GM21619 (cell line): ENCODE measurements at regions not wholly inside any gene's neighbourhood (a gene's known extent, or its start where the extent isn't known, plus 50 kb on each side); places are given as distances from the start of the nearest gene placed in this dataset.
A peak's percentile ranks its signal among the peaks of the same experiment; 100 is the strongest.
"Not testable (repeated sequence)": the region's sequence is repeated elsewhere in the genome, so short reads cannot be mapped to it uniquely, and the experiment has no call there.

ENCODE experiments used
- ATAC-seq: cut with Tn5 transposase; IDR thresholded peaks from one replicate; pipeline ENCODE4 v1.9.1; 2021; ENCODE audit not compliant: unreplicated experiment

- no peak for ATAC-seq
Observed at GRCh38 chr16:77488652-77489051, 53.8 kb upstream of the ADAMTS18 start.

- no peak for ATAC-seq
Observed at GRCh38 chr16:77491091-77491490, 56.3 kb upstream of the ADAMTS18 start.

DNA sequence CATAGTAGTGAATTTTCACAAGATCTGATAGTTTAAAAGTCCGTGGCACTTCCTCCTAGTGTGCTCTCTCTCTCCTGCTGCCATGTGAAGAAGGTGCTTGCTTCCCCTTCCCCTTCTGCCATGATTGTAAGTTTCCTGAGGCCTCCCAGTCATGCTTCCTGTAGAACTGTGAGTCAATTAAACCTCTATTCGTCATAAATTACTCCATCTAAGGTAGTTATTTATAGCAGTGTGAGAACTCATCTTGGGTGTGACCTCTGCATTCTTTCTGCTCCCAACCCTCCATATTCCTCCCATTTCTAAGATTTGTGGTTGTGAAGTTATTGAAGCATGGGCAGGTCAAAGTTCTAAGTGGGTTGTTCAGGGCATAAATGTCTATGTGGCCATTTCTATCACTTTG, 62.1 kb upstream of the ADAMTS18 start:
- no peak for ATAC-seq

GRCh38 chr16:77499373-77500285, 64.8 kb upstream of the ADAMTS18 start:
- no peak for ATAC-seq

DNA sequence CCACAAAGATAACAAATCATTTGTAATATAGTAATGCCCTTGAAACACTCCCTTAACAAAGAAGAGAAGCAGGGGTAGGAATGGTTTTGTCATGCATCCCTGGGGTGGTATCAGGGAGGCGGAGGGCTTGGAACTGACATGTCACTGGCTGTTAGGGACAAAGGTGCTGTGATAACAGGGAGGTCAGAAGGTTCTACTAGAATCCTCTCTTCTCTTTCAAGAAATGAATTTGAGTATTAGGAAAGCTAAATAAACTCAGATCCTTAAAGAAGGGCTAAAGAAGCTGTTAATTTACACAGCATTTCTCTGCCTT, 65.4 kb upstream of the ADAMTS18 start:
- no peak for ATAC-seq

GRCh38 chr16:77500934-77501664, 66.3 kb upstream of the ADAMTS18 start:
- no peak for ATAC-seq

DNA sequence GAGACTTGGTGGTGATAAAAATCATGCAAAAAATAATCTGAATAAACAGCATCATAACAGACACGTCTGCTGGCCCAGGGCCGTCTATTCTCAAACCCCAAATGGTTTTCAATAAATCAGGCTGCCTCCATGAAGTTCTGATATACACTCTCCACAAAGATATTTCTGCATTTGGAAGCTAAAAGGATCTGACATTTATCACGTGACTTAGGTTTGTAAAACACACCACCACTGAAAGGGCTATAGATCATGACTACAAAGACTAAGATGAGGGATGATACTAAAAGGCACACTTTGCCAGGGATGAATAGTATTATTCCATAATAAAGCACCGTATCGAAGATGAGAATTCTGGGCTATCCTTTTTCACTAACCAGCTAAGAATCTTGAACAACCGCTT, 67.6 kb upstream of the ADAMTS18 start:
- ATAC-seq: no peak

DNA sequence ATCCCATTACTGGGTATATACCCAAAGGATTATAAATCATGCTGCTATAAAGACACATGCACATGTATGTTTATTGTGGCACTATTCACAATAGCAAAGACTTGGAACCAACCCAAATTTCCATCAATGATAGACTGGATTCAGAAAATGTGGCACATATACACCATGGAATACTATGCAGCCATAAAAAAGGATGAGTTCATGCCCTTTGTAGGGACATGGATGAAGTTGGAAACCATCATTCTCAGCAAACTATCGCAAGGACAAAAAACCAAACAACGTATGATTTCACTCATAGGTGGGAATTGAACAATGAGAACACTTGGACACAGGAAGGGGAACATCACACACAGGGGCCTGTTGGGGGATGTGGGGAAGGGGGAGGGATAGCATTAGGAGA, 71.7 kb upstream of the ADAMTS18 start:
- ATAC-seq: not testable (repeated sequence)

DNA sequence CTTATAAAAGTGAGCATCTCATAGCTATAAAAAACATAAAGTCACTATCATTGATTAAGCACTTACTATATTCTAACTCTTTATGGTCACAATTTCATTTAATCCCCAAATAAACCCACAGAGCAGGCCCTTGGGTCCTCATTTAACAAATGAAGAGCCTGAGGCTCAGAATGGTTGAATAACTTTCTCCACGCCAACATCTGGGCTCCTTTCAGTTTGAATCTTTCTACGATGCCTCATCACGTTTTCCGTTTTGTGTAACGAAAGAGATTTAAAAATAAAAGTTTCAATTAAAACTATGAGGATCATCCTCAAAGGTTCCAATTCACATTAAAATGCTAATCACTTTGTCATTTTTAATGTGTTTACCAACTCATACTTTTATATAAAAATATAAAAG, 74.2 kb upstream of the ADAMTS18 start:
- ATAC-seq: no peak

DNA sequence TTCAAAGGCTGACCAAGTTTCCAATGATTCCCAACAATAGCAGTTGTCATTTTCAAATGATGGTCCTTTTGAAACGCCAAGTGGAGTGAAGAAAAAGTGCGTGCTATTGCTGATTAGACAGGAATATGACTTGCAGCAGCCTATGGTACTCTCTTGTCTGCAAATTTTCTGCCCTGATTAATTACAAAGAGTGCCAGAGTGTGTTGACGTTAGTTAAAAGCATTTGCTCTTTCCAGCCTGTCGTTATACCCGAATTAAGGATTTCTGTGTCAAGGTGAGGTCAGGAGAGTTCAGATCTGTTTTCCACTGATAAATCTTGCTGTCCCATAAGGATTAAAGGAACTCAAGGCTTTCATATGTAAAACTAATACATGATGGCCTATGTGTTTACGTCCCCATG, 75.0 kb upstream of the ADAMTS18 start:
- no peak for ATAC-seq

- ATAC-seq: no peak
Observed at GRCh38 chr16:77511053-77511452, 76.2 kb upstream of the ADAMTS18 start.

- peak; percentile 64 for ATAC-seq
Observed at GRCh38 chr16:77514500-77515220, 79.8 kb upstream of the ADAMTS18 start.

GRCh38 chr16:77525226-77525625, 90.4 kb upstream of the ADAMTS18 start:
- ATAC-seq: not testable (repeated sequence)

DNA sequence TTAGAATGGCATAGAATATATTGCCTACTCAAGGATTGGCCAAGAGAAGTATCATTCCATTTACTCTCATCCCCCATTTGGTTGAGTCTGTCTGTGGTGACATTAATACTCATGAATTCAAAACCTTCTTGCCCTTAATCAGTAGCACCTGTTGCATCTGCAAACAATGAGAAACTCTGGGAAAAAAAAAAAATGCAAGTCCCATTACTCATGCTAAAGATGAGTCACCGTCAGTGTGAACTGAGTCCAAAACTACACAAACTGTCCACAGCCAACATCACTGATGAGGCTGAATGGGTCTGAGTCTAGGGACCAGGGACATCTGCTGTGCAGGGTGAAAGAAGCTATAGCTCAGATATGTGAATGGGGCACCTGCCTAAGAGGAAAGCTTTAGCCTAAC, 96.9 kb upstream of the ADAMTS18 start:
- no peak for ATAC-seq

DNA sequence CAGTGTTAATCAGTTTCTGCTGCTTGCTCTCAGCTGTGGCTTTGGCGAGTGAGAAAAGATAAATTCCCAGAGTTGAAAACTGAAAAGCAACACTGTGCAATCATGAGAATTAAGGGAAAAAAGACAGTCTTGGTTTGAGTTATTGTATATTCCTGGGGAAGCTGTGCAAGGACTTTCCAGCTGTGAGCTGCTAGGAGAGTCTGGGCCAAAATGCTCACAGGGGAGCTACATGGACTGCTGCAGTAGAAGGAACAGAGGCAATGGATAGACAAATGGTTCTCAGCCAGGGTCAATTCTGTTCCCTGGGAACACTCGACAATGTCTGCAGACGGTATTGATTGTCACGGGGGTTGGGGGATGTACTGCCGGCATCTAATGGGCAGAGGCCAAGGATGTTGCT, 102.0 kb upstream of the ADAMTS18 start:
- ATAC-seq: no peak

DNA sequence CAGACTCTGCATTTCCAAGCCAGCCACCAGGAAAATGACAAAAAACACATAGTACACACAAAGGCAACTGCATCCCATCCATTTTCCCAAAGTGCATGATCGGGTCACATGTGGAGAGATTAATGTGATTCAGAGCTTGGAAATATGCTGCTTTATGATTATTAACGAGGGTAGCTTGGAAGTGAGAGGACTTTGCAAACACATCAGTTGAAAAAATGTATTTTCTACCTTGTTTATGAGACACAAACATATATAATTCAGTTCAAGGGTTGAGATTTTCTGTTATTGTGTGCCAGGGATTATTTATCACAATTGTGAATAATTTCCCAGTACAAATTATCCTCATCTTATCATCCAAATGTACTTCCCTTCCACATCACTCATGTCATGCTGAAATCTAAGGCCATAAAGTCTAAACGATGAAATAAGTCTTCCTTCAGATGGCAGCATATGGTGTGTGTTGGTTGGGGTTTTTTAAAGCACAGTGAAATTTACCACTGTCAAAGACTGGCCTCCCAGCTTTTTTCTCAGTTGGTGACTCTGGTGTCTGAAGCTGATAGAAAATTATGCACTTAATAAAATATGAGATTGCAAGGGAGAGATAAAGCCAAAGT, 104.7 kb upstream of the ADAMTS18 start:
- ATAC-seq: no peak

DNA sequence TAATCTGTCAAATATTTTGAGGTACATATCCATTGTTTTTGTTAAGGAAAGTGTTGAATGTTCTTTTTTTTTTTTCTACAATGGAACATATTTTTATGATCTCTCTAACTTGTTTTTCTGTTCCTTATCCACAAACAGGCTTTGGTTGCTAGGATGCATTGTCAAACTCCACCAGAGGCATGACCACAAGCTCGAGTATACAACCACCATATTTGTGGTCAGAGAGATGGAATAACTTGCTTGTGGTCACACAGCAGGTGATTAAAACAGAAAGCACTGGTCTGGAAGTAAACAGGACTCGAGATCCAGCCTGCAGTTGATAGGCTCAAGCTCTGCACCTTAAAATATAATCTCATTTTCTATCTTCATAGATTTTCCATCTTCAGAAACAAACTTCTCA, 105.8 kb upstream of the ADAMTS18 start:
- ATAC-seq: no peak

DNA sequence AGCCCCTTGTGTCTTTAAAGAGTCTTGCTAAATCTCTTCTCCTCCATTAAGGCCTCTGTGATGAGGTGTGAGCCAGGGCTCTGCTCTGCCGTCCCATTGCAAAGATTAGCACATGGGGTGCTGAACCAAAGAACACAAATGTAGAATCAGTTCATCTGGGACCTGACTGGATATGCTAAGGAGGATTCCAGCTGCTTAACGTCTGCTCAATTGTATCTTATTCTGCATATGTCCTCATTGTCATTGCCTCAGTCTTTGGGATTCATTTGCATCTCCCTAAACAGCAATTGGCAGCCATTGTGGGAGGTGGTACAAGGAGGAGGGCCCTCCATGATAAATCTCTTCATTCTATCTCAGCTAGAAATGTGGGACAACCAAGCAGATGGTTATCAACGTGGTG, 106.3 kb upstream of the ADAMTS18 start:
- no peak for ATAC-seq

DNA sequence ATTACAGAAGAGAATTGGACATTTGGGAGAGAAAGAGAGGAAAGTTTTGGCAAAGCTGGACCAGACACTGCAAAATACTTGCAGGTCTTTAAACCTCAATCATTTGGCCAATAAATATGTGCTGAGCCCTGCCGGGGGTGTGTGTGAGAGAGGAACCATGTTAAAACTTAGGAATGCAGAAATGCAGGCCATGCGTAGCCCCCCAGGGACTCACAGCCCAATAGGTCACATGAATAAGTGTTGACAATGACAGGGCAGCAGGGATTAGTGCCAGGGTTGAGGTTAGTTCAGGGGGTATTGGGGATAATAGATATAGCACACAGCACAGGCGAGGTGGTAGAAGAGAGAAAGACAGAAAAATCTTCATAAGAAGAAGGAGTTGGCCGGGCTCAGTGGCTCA, 113.3 kb upstream of the ADAMTS18 start:
- ATAC-seq: no peak

DNA sequence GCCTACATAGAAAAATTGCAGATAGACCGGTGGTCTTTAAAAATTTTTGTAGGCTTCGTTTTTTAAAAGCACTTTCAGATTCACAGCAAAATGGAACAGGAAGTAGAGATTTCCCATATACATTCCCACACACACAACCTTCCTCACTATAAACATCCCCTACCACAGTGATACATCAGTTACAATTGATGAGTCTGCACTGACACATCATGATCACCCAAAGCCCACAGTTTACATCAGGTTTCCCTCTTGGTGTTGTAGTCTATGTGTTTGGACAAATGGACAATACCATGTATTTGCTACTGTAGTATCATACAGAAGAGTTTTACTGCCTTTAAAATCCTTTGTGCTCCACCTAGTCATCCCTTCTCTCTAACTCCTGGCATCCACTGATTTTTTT, 113.9 kb upstream of the ADAMTS18 start:
- ATAC-seq: no peak

DNA sequence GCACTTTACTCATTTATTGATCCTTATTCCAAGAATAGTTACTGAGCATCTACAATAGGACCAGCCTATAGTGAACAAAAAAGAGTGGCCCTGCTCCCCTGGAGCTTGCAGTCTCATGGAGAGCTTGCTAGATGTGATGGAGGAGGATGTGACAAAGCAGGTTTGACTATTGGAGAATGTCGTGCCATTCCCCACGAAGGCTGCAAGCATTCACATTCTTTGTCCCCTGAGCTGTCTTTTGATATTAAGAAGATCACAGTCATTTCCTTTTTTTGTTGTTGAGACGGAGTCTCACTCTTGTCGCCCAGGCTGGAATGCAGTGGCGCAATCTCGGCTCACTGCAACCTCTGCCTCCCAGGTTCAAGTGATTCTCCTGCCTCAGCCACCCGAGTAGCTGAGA, 115.0 kb upstream of the ADAMTS18 start:
- no peak for ATAC-seq
